A549 (cell line): ENCODE measurements at regions not wholly inside any gene's neighbourhood (a gene's known extent, or its start where the extent isn't known, plus 50 kb on each side); places are given as distances from the start of the nearest gene placed in this dataset.

ENCODE experiments used
- ATAC-seq, 2 experiments: fragments of 200-7000 bp in 1 of 2; fragments of >200 bp in 1 of 2; cut with Nextera tagmentation in 1 of 2; cut with Tn5 transposase in 1 of 2; 3 replicates each; pipeline versions ENCODE4 v1.8.0 to v1.9.1; 2018 to 2020; ENCODE audit warnings: mild to moderate bottlenecking in 1 of 2, moderate library complexity in 1 of 2
- CTCF ChIA-PET: fragments of 300-600 bp; sonication (Branson Sonifier 250); formaldehyde crosslinking; extraction: SDS; loops from one replicate; lab custom pipeline; 2021; ENCODE audit warnings: antibody characterized with exemption, inconsistent platforms; lab: Yijun Ruan, JAX
- POLR2A ChIA-PET: fragments of 350-600 bp; formaldehyde crosslinking; extraction: SDS; loops from one replicate; lab custom pipeline; 2021; ENCODE audit warnings: antibody characterized with exemption, inconsistent platforms; lab: Yijun Ruan, JAX
- DNase-seq, 2 experiments: peaks; one replicate each; pipeline versions ENCODE4 v3.0.0 to v3.0.0-alpha.2; 2011 to 2016; ENCODE audit warnings: low read depth in 1 of 2, low spot score in 1 of 2
- FAIRE-seq: peaks from 2 replicates; lab custom pipeline; 2011; peaks lifted over from hg19 to GRCh38; lab: Jason Lieb, UNC
- H3K27ac ChIP-seq, 2 experiments: fragments of >200 bp; sonication (Bioruptor Twin); formaldehyde crosslinking; 3 replicates each; pipeline ENCODE4 v1.5.1; 2016 to 2017
- H3K4me1 ChIP-seq: fragments of >200 bp; sonication (Bioruptor Twin); formaldehyde crosslinking; 3 replicates; pipeline ENCODE4 v1.6.1; 2016
- H3K4me2 ChIP-seq: fragments of >200 bp; sonication (Bioruptor Twin); formaldehyde crosslinking; 3 replicates; pipeline ENCODE4 v1.6.1; 2016
- H3K4me3 ChIP-seq: fragments of >200 bp; sonication (Bioruptor Twin); formaldehyde crosslinking; 3 replicates; pipeline ENCODE4 v1.5.1; 2016
- H3K9me3 ChIP-seq: fragments of >200 bp; sonication (Bioruptor Twin); formaldehyde crosslinking; 3 replicates; pipeline ENCODE4 v1.6.1; 2016
- BCL3 ChIP-seq: fragments of >200 bp; sonication (Bioruptor Twin); formaldehyde crosslinking; IDR thresholded peaks from 3 replicates; pipeline ENCODE4 v1.6.1; 2016
- CBX2 ChIP-seq: fragments of 200-600 bp; sonication (generic); IDR thresholded peaks from 2 replicates; pipeline ENCODE4 v1.6.1; 2016; ENCODE audit warnings: low read depth, mild to moderate bottlenecking, borderline replicate concordance
- CBX8 ChIP-seq: fragments of 200-600 bp; sonication (generic); IDR thresholded peaks from 2 replicates; pipeline ENCODE4 v1.6.1; 2016
- CHD2 ChIP-seq: fragments of 150-350 bp; IDR thresholded peaks from 2 replicates; pipeline ENCODE4 v1.6.1; 2014; ENCODE audit warnings: low read length; ENCODE audit not compliant: partially characterized antibody
- CHD4 ChIP-seq: fragments of 200-600 bp; sonication (generic); IDR thresholded peaks from 2 replicates; pipeline ENCODE4 v1.6.1; 2016; ENCODE audit warnings: antibody characterized with exemption, mild to moderate bottlenecking, borderline replicate concordance
- EHMT2 ChIP-seq: fragments of 200-600 bp; sonication (generic); IDR thresholded peaks from 2 replicates; pipeline ENCODE4 v1.6.1; 2016; ENCODE audit warnings: antibody characterized with exemption, low read depth, mild to moderate bottlenecking, moderate library complexity
- EP300 ChIP-seq, 2 experiments: fragments of >200 bp; sonication (Bioruptor Twin); formaldehyde crosslinking; IDR thresholded peaks; 2 replicates in 1 of 2; 3 replicates in 1 of 2; pipeline ENCODE4 v1.6.1; 2016 to 2017
- FOSL2 ChIP-seq, 2 experiments: fragments of 450-650 bp in 1 of 2; fragments of >200 bp in 1 of 2; sonication (Bioruptor Twin) in 1 of 2; formaldehyde crosslinking; IDR thresholded peaks; 2 replicates each; pipeline versions ENCODE4 v1.5.0 to v1.6.1; 2016 to 2020; ENCODE audit warnings: mild to moderate bottlenecking in 1 of 2, moderate library complexity in 1 of 2
- HOXB5 ChIP-seq: fragments of 250-450 bp; sonication (Bioruptor Pico); IDR thresholded peaks from 2 replicates; pipeline ENCODE4 v1.5.0; 2020; ENCODE audit warnings: mild to moderate bottlenecking, moderate library complexity
- JUN ChIP-seq, 2 experiments: fragments of >200 bp; sonication (Bioruptor Twin); formaldehyde crosslinking; IDR thresholded peaks; 2 replicates in 1 of 2; 3 replicates in 1 of 2; pipeline ENCODE4 v1.6.1; 2016 to 2017
- KDM1A ChIP-seq: fragments of 200-600 bp; sonication (generic); IDR thresholded peaks from 2 replicates; pipeline ENCODE4 v1.6.1; 2016; ENCODE audit warnings: low read depth, mild to moderate bottlenecking
- MAFK ChIP-seq: fragments of 450-650 bp; IDR thresholded peaks from 2 replicates; pipeline ENCODE4 v1.6.1; 2014; ENCODE audit not compliant: partially characterized antibody
- MAX ChIP-seq: IDR thresholded peaks from 2 replicates; pipeline ENCODE4 v1.6.1; 2012
- NR3C1 ChIP-seq: fragments of >200 bp; sonication (Bioruptor Twin); formaldehyde crosslinking; IDR thresholded peaks from 3 replicates; pipeline ENCODE4 v1.6.1; 2017
- PHF8 ChIP-seq: fragments of 200-600 bp; sonication (generic); IDR thresholded peaks from 2 replicates; pipeline ENCODE4 v1.6.1; 2016; ENCODE audit warnings: low read depth, mild to moderate bottlenecking, antibody characterized with exemption, moderate library complexity, borderline replicate concordance
- POLR2A ChIP-seq: IDR thresholded peaks from 2 replicates; pipeline ENCODE4 v1.6.1; 2012; ENCODE audit warnings: mild to moderate bottlenecking, low read length
- RAD21 ChIP-seq, 2 experiments: fragments of >200 bp in 1 of 2; sonication (Bioruptor Twin) in 1 of 2; formaldehyde crosslinking in 1 of 2; IDR thresholded peaks in 1 of 2; conservative IDR thresholded peaks in 1 of 2; 2 replicates in 1 of 2; 3 replicates in 1 of 2; pipeline ENCODE4 v1.6.1; 2012 to 2018; ENCODE audit warnings: inconsistent platforms in 1 of 2
- RCOR1 ChIP-seq: fragments of 150-350 bp; IDR thresholded peaks from 2 replicates; pipeline ENCODE4 v1.6.1; 2014; ENCODE audit warnings: antibody characterized with exemption, low read length, low read depth
- RFX5 ChIP-seq: fragments of 450-650 bp; IDR thresholded peaks from 2 replicates; pipeline ENCODE4 v1.7.1; 2014; ENCODE audit warnings: antibody characterized with exemption, mild to moderate bottlenecking, moderate library complexity
- RNF2 ChIP-seq: fragments of 200-600 bp; sonication (generic); IDR thresholded peaks from 2 replicates; pipeline ENCODE4 v1.6.1; 2016; ENCODE audit warnings: low read depth, mild to moderate bottlenecking, antibody characterized with exemption, moderate library complexity, borderline replicate concordance
- SREBF2 ChIP-seq: fragments of 450-650 bp; IDR thresholded peaks from 2 replicates; pipeline ENCODE4 v1.6.1; 2014; ENCODE audit warnings: mild to moderate bottlenecking, moderate library complexity
- TFCP2L1 ChIP-seq: fragments of 250-450 bp; sonication (Bioruptor Pico); IDR thresholded peaks from 2 replicates; pipeline ENCODE4 v1.5.0; 2021; ENCODE audit warnings: mild to moderate bottlenecking
- TP53 ChIP-seq: fragments of 250-450 bp; sonication (Bioruptor Pico); IDR thresholded peaks from 2 replicates; pipeline ENCODE4 v1.5.0; 2021; ENCODE audit warnings: mild to moderate bottlenecking, moderate library complexity
- USF2 ChIP-seq: fragments of 450-650 bp; IDR thresholded peaks from 2 replicates; pipeline ENCODE4 v1.6.1; 2014; ENCODE audit warnings: antibody characterized with exemption
- ZSCAN20 ChIP-seq: fragments of 250-450 bp; sonication (Bioruptor Pico); IDR thresholded peaks from 2 replicates; pipeline ENCODE4 v1.8.0; 2022; ENCODE audit warnings: mild to moderate bottlenecking, moderate library complexity
- WGBS: methylation state at CpG from one replicate; pipeline ENCODE4 v1.1.6; 2017; ENCODE audit errors: missing lambda C conversion rate; 5-methylcytosine and 5-hydroxymethylcytosine counted together
- TF ChIP-seq, protein P1 (sequence below): fragments of 250-450 bp; sonication (Bioruptor Pico); IDR thresholded peaks from 2 replicates; pipeline ENCODE4 v1.5.0; 2020; ENCODE audit warnings: low read depth, mild to moderate bottlenecking, moderate library complexity

- ATAC-seq (no peak), FAIRE-seq (no peak), DNase-seq (no peak)
- POLR2A ChIA-PET: no interaction called here
- no peaks in the 10 kb centered on the region for H3K4me1 ChIP-seq
- no peaks in the 10 kb centered on the region for H3K9me3 ChIP-seq
- TF ChIP-seq BCL3 (no peak), MAFK (no peak), PHF8 (no peak), POLR2A (no peak), NR3C1 (no peak), SREBF2 (no peak), KDM1A (no peak), CHD2 (no peak), EHMT2 (no peak), MAX (no peak), JUN (IDR thresholded peaks at IDR 0.05) (no peak), RFX5 (no peak), HOXB5 (CRISPR knock-in tag) (no peak), ZSCAN20 (CRISPR knock-in tag) (no peak)
- 58% methylated on average over 4 of the region's 4 CpGs for WGBS
- no peak overlapping the region for H3K4me2 ChIP-seq
- no peak overlapping the region for H3K4me3 ChIP-seq
- H3K27ac ChIP-seq: no peak overlapping the region
- CTCF ChIA-PET: no interaction called here
Observed at GRCh38 chr3:107882261-107882660, 208.6 kb downstream of the CD47 start.

GRCh38 chr3:107881509-107881908, 209.3 kb downstream of the CD47 start:
- Histone ChIP-seq H3K4me3 (no peak overlapping the region), H3K9me3 (no peaks in the 10 kb centered on the region), H3K4me2 (no peak overlapping the region), H3K4me1 (no peaks in the 10 kb centered on the region), H3K27ac (no peak overlapping the region)
- DNase-seq: no peak
- ATAC-seq: no peak
- FAIRE-seq: no peak
- CTCF ChIA-PET: no interaction called here
- TF ChIP-seq, protein P1, sequence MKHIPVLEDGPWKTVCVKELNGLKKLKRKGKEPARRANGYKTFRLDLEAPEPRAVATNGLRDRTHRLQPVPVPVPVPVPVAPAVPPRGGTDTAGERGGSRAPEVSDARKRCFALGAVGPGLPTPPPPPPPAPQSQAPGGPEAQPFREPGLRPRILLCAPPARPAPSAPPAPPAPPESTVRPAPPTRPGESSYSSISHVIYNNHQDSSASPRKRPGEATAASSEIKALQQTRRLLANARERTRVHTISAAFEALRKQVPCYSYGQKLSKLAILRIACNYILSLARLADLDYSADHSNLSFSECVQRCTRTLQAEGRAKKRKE: no peak
- TF ChIP-seq FOSL2 (IDR thresholded peaks at IDR 0.05) (no peak), FOSL2 (CRISPR knock-in tag; IDR thresholded peaks at IDR 0.05) (no peak), CBX8 (no peak), EP300 (IDR thresholded peaks at IDR 0.05) (no peak), RNF2 (no peak), CHD2 (no peak), TFCP2L1 (CRISPR knock-in tag) (no peak), TP53 (CRISPR knock-in tag) (no peak), USF2 (no peak), CHD4 (no peak), RAD21 (conservative IDR thresholded peaks at IDR 0.05 in 1 of 2, IDR thresholded peaks at IDR 0.05 in 1 of 2) (no peak), EHMT2 (no peak), CBX2 (no peak), BCL3 (no peak), RCOR1 (no peak)
- 45% methylated on average over 4 of the region's 4 CpGs for WGBS
- POLR2A ChIA-PET: no interaction called here
